ENCODE measurements at regions not wholly inside any gene's neighbourhood (a gene's known extent, or its start where the extent isn't known, plus 50 kb on each side); places are given as distances from the start of the nearest gene placed in this dataset.

- dilution Hi-C loops (cut with MboI; ENCODE audit: extremely low pct_ligation_motif_present, low sequenced_read_pairs): no loop called here
These were observed 696.9 kb upstream of the C9orf72 start for GRCh38 chr9:28270156-28270555.

More at GRCh38 chr9:28270156-28270555, 696.9 kb upstream of the C9orf72 start:
- ChIA-PET CTCF (no interaction called here), POLR2A (no interaction called here)
- Histone ChIP-seq H2AFZ (ENCODE audit: low read depth, low read length) (no peak overlapping the region), H3K4me1 (ENCODE audit: control insufficient read depth, extremely low read depth, insufficient read depth, low read length) (no peaks in the 10 kb centered on the region), H4K20me1 (replicated peaks; ENCODE audit: control insufficient read depth, extremely low read depth, insufficient read depth, low read length) (no peaks in the 10 kb centered on the region), H3K27me3 (ENCODE audit: control insufficient read depth in 2 of 2, insufficient read depth in 2 of 2, low read length in 2 of 2) (no peaks in the 10 kb centered on the region), H3K4me2 (ENCODE audit: insufficient read depth, low read length) (no peak overlapping the region), H3K9me3 (replicated peaks; ENCODE audit: control insufficient read depth, insufficient read depth, low read length) (no peaks in the 10 kb centered on the region), H3K9ac (replicated peaks; ENCODE audit: extremely low read depth, insufficient read depth, low read length) (no peak overlapping the region), H3K27ac (ENCODE audit: insufficient read depth, low read depth, low read length) (no peak overlapping the region), H3K79me2 (ENCODE audit: control insufficient read depth, insufficient read depth, low read length) (no peaks in the 10 kb centered on the region), H3K36me3 (ENCODE audit: control insufficient read depth in 2 of 2, extremely low read depth in 1 of 2, insufficient read depth in 2 of 2, low read length in 2 of 2) (no peaks in the 10 kb centered on the region), H3K4me3 (replicated peaks in 1 of 3; ENCODE audit: insufficient read depth in 1 of 3, low read depth in 1 of 3, low read length in 3 of 3) (no peak overlapping the region), H3K9me1 (replicated peaks; ENCODE audit: control insufficient read depth, extremely low read depth, insufficient read depth, low read length) (no peaks in the 10 kb centered on the region)
- BruUV-seq (replicated peaks): no TSS peak
- DNase-seq (ENCODE audit: low read depth, low spot score) (no peak), FAIRE-seq (no peak)
- TF ChIP-seq MAX (IDR thresholded peaks at IDR 0.05; ENCODE audit: insufficient read depth, insufficient read length) (no peak), POLR2A (IDR thresholded peaks at IDR 0.05; ENCODE audit: low read depth, low read length) (no peak), GATA2 (IDR thresholded peaks at IDR 0.05; ENCODE audit: insufficient read depth, insufficient read length, low read depth, low read length) (no peak), JUN (IDR thresholded peaks at IDR 0.05; ENCODE audit: borderline replicate concordance, insufficient read depth, insufficient read length, low read depth) (no peak), MYC (IDR thresholded peaks at IDR 0.05; ENCODE audit: low read depth, low read length) (no peak), CTCF (IDR thresholded peaks at IDR 0.05; ENCODE audit: extremely low read depth in 1 of 2, insufficient read depth in 1 of 2, low read depth in 1 of 2, low read length in 2 of 2) (no peak), EZH2 (IDR thresholded peaks at IDR 0.05; ENCODE audit: borderline replicate concordance, low read depth, low read length, severe bottlenecking) (no peak), POLR2AphosphoS5 (IDR thresholded peaks at IDR 0.05; ENCODE audit: insufficient read depth, low read depth, low read length) (no peak), FOS (IDR thresholded peaks at IDR 0.05; ENCODE audit: borderline replicate concordance, insufficient read depth, low read length) (no peak)
- intact Hi-C loops (cut with micrococcal nuclease): no loop called here
